CD14-positive monocyte (primary cell): ENCODE measurements at regions not wholly inside any gene's neighbourhood (a gene's known extent, or its start where the extent isn't known, plus 50 kb on each side); places are given as distances from the start of the nearest gene placed in this dataset.

Source experiments
- DNase-seq, 3 donors: peaks; one replicate each; pipeline ENCODE4 v3.0.0-alpha.2; 2011 to 2022
- H2AFZ ChIP-seq: 2 replicates; pipeline ENCODE4 v1.6.0; 2012; ENCODE audit warnings: mild to moderate bottlenecking, low read depth, low read length, inconsistent platforms; ENCODE audit not compliant: insufficient read depth, poor library complexity, severe bottlenecking
- H3K27ac ChIP-seq, 2 donors: 1 replicate in 1 of 2; 2 replicates in 1 of 2; pipeline ENCODE4 v1.5.1; 2012 to 2013; ENCODE audit warnings: low read length in 2 of 2, control low read depth in 1 of 2, inconsistent platforms in 1 of 2, low read depth in 1 of 2, mild to moderate bottlenecking in 1 of 2
- H3K27me3 ChIP-seq, 2 donors: one replicate each; pipeline versions ENCODE4 v1.6.0 to v1.6.1; 2011 to 2013; ENCODE audit warnings: low read length in 2 of 2; ENCODE audit not compliant: control insufficient read depth in 2 of 2, insufficient read depth in 2 of 2
- H3K36me3 ChIP-seq, 2 donors: replicated peaks in 1 of 2; 1 replicate in 1 of 2; 2 replicates in 1 of 2; pipeline versions ENCODE4 v1.5.1 to v1.6.1; 2012 to 2013; ENCODE audit warnings: low read length in 2 of 2, control low read depth in 1 of 2, inconsistent platforms in 1 of 2, mild to moderate bottlenecking in 1 of 2; ENCODE audit not compliant: insufficient read depth in 2 of 2, control insufficient read depth in 1 of 2
- H3K4me1 ChIP-seq, 2 donors: 1 replicate in 1 of 2; 2 replicates in 1 of 2; pipeline versions ENCODE4 v1.5.1 to v1.6.1; 2012 to 2013; ENCODE audit warnings: low read length in 2 of 2, control low read depth in 1 of 2, inconsistent platforms in 1 of 2, mild to moderate bottlenecking in 1 of 2, moderate library complexity in 1 of 2; ENCODE audit not compliant: insufficient read depth in 2 of 2, control insufficient read depth in 1 of 2
- H3K4me2 ChIP-seq: replicated peaks from 2 replicates; pipeline ENCODE3; 2012; ENCODE audit warnings: low read length, moderate library complexity, mild to moderate bottlenecking; ENCODE audit not compliant: poor library complexity, severe bottlenecking; ENCODE audit errors: extremely low read depth
- H3K4me3 ChIP-seq, 3 experiments: fragments of 200-600 bp in 1 of 3; sonication (generic) in 1 of 3; replicated peaks in 1 of 3; 1 replicate in 2 of 3; 2 replicates in 1 of 3; pipeline ENCODE4 v1.5.1; 2011 to 2013; ENCODE audit warnings: low read length in 3 of 3, mild to moderate bottlenecking in 3 of 3, control low read depth in 2 of 3, low read depth in 2 of 3, inconsistent platforms in 1 of 3, moderate library complexity in 1 of 3
- H3K79me2 ChIP-seq: 2 replicates; pipeline ENCODE4 v1.6.0; 2012; ENCODE audit warnings: mild to moderate bottlenecking, control low read depth, inconsistent platforms, low read length, moderate library complexity; ENCODE audit not compliant: insufficient read depth
- H3K9ac ChIP-seq: 2 replicates; pipeline ENCODE4 v1.6.0; 2017; ENCODE audit warnings: low read length, mild to moderate bottlenecking; ENCODE audit not compliant: insufficient read depth, poor library complexity, severe bottlenecking
- H3K9me3 ChIP-seq, 2 donors: replicated peaks in 1 of 2; 1 replicate in 1 of 2; 2 replicates in 1 of 2; pipeline versions ENCODE4 v1.5.1 to v1.6.1; 2012 to 2013; ENCODE audit warnings: low read length in 2 of 2, control low read depth in 1 of 2; ENCODE audit not compliant: control insufficient read depth in 1 of 2, insufficient read depth in 1 of 2
- H4K20me1 ChIP-seq: 2 replicates; pipeline ENCODE4 v1.6.0; 2012; ENCODE audit warnings: mild to moderate bottlenecking, low read length, control low read depth, moderate library complexity; ENCODE audit not compliant: insufficient read depth
- H3K27ac Mint-ChIP-seq, 7 donors: one replicate each; pipeline ENCODE4 v1.8.0; 2020; ENCODE audit warnings: mild to moderate bottlenecking in 7 of 7, mixed read lengths in 7 of 7, moderate library complexity in 6 of 7, inconsistent platforms in 2 of 7
- H3K27me3 Mint-ChIP-seq, 3 donors: one replicate each; pipeline ENCODE4 v1.8.0; 2021 to 2022; ENCODE audit warnings: low read depth in 3 of 3, mild to moderate bottlenecking in 3 of 3, mixed read lengths in 3 of 3, moderate library complexity in 3 of 3, inconsistent platforms in 1 of 3
- H3K36me3 Mint-ChIP-seq, 2 donors: one replicate each; pipeline ENCODE4 v1.8.0; 2020; ENCODE audit warnings: mixed read lengths in 2 of 2, inconsistent platforms in 1 of 2, mild to moderate bottlenecking in 1 of 2
- H3K4me1 Mint-ChIP-seq: one replicate; pipeline ENCODE4 v1.8.0; 2020; ENCODE audit warnings: mild to moderate bottlenecking, mixed read lengths
- H3K4me3 Mint-ChIP-seq, 2 donors: one replicate each; pipeline ENCODE4 v1.8.0; 2020; ENCODE audit warnings: mild to moderate bottlenecking in 2 of 2, mixed read lengths in 2 of 2, moderate library complexity in 1 of 2
- H3K9me3 Mint-ChIP-seq, 7 donors: one replicate each; pipeline ENCODE4 v1.8.0; 2020 to 2022; ENCODE audit warnings: mixed read lengths in 7 of 7, mild to moderate bottlenecking in 6 of 7, moderate library complexity in 6 of 7, inconsistent platforms in 2 of 7
- WGBS: methylation state at CpG from one replicate; pipeline ENCODE4 v1.1.5; 2013; ENCODE audit warnings: missing lambda C conversion rate; ENCODE audit not compliant: insufficient coverage; 5-methylcytosine and 5-hydroxymethylcytosine counted together
- intact Hi-C, 2 donors: fragments of 100-400 bp; cut with micrococcal nuclease; formaldehyde crosslinking; loops; one replicate each; pipeline versions ENCODE4 v1.15.0 to v1.15.1; 2023
- TF ChIP-seq, protein P1 (sequence below): fragments of 200-600 bp; IDR thresholded peaks from one replicate; pipeline ENCODE4 v1.8.0; 2022; ENCODE audit warnings: antibody characterized with exemption, mild to moderate bottlenecking

DNA sequence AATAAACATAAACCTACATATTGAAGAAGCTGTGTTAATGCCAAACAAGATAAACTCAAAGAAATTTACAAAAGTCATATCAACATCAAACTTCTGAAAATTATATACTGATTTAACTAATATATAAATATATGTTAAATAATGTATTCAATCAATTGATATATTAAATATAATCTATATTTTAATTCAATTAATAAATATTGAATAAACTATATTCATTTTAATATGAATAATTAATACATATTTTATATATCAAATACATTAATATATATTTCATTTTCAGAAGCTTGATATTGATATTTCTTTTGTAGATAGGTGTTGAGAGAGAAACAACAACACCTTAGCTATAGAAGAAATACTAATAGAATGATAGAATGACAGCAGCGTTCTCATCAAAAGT lies 768.1 kb downstream of the MECOM start:
- no peaks in the 10 kb centered on the region for H3K4me1 ChIP-seq
- Mint-ChIP-seq H3K27ac (no peak overlapping the region), H3K4me3 (no peak overlapping the region), H3K36me3 (no peaks in the 10 kb centered on the region), H3K9me3 (peaks cover 0 to 8% (median 4%) of the 10 kb centered on the region in 7 donors), H3K4me1 (no peaks in the 10 kb centered on the region), H3K27me3 (peaks cover 0 to 1% (median 0%) of the 10 kb centered on the region in 3 donors)
- TF ChIP-seq, protein P1, sequence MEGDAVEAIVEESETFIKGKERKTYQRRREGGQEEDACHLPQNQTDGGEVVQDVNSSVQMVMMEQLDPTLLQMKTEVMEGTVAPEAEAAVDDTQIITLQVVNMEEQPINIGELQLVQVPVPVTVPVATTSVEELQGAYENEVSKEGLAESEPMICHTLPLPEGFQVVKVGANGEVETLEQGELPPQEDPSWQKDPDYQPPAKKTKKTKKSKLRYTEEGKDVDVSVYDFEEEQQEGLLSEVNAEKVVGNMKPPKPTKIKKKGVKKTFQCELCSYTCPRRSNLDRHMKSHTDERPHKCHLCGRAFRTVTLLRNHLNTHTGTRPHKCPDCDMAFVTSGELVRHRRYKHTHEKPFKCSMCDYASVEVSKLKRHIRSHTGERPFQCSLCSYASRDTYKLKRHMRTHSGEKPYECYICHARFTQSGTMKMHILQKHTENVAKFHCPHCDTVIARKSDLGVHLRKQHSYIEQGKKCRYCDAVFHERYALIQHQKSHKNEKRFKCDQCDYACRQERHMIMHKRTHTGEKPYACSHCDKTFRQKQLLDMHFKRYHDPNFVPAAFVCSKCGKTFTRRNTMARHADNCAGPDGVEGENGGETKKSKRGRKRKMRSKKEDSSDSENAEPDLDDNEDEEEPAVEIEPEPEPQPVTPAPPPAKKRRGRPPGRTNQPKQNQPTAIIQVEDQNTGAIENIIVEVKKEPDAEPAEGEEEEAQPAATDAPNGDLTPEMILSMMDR: no peak
- no peak for DNase-seq
- no peaks in the 10 kb centered on the region for H4K20me1 ChIP-seq
- H3K79me2 ChIP-seq: no peaks in the 10 kb centered on the region
- no CpG with 5 or more reads among the region's 1 CpG for WGBS
- H3K9ac ChIP-seq: no peak overlapping the region
- no peak overlapping the region for H2AFZ ChIP-seq
- H3K9me3 ChIP-seq: peaks cover 0 to 2% of the 10 kb centered on the region in 2 donors
- H3K4me3 ChIP-seq: no peak overlapping the region
- no peaks in the 10 kb centered on the region for H3K36me3 ChIP-seq
- no peak overlapping the region for H3K4me2 ChIP-seq
- intact Hi-C loops: no loop called here
- H3K27ac ChIP-seq: no peak overlapping the region
- H3K27me3 ChIP-seq: no peaks in the 10 kb centered on the region

DNA sequence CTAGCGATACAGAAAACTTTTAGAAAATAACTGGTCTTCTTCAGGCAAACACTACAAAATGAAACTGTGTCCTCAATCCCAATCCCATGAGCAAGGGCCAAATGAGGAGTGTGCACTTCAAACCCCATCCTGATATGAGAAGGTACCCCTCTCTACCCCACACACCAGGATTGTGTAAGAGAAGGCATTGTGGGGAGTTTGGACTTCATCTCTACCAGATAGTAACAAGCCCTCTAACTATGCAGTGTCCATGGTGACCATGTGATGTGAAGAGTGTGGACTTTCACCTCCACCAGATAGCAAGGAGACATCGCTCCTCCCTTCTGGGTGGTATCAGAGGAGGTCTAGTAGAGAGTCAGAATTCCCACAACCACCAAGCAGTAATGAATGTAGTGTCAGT lies 769.3 kb downstream of the MECOM start:
- DNase-seq: no peak
- H3K4me3 ChIP-seq: no peak overlapping the region
- Mint-ChIP-seq H3K4me1 (no peaks in the 10 kb centered on the region), H3K27me3 (peaks cover 0 to 1% (median 0%) of the 10 kb centered on the region in 3 donors), H3K4me3 (no peak overlapping the region), H3K9me3 (peaks cover 0 to 8% (median 4%) of the 10 kb centered on the region in 7 donors), H3K27ac (no peak overlapping the region), H3K36me3 (no peaks in the 10 kb centered on the region)
- intact Hi-C loops: no loop called here
- no peaks in the 10 kb centered on the region for H3K27me3 ChIP-seq
- no peak overlapping the region for H3K27ac ChIP-seq
- no CpG with 5 or more reads among the region's 2 CpGs for whole genome bisulfite sequencing
- TF ChIP-seq, protein P1: no peak
- H3K9me3 ChIP-seq: peaks cover 0 to 2% of the 10 kb centered on the region in 2 donors
- no peaks in the 10 kb centered on the region for H3K4me1 ChIP-seq
- H4K20me1 ChIP-seq: no peaks in the 10 kb centered on the region
- H3K9ac ChIP-seq: no peak overlapping the region
- no peaks in the 10 kb centered on the region for H3K79me2 ChIP-seq
- H2AFZ ChIP-seq: no peak overlapping the region
- no peak overlapping the region for H3K4me2 ChIP-seq
- no peaks in the 10 kb centered on the region for H3K36me3 ChIP-seq
